KMS-11 (cell line): ENCODE measurements at regions not wholly inside any gene's neighbourhood (a gene's known extent, or its start where the extent isn't known, plus 50 kb on each side); places are given as distances from the start of the nearest gene placed in this dataset.

Source experiments
- H2AFZ ChIP-seq: fragments of 200-600 bp; sonication (generic); 2 replicates; pipeline ENCODE4 v1.6.1; 2016; ENCODE audit warnings: antibody characterized with exemption, mixed run types, low read depth
- H3K27ac ChIP-seq: fragments of 200-600 bp; sonication (generic); 2 replicates; pipeline ENCODE4 v1.6.1; 2016; ENCODE audit warnings: mild to moderate bottlenecking, mixed run types
- H3K27me3 ChIP-seq: fragments of 200-600 bp; sonication (generic); 2 replicates; pipeline ENCODE4 v1.6.1; 2017; ENCODE audit warnings: mild to moderate bottlenecking, low read depth, mixed run types, moderate library complexity; ENCODE audit not compliant: insufficient read depth
- H3K36me3 ChIP-seq: fragments of 200-600 bp; sonication (generic); 2 replicates; pipeline ENCODE4 v1.6.1; 2017; ENCODE audit warnings: mild to moderate bottlenecking, mixed run types; ENCODE audit not compliant: insufficient read depth
- H3K4me1 ChIP-seq: fragments of 200-600 bp; sonication (generic); 2 replicates; pipeline ENCODE4 v1.6.1; 2016; ENCODE audit warnings: mild to moderate bottlenecking, low read depth, mixed run types; ENCODE audit not compliant: poor library complexity, severe bottlenecking
- H3K4me2 ChIP-seq: fragments of 200-600 bp; sonication (generic); 2 replicates; pipeline ENCODE4 v1.7.0; 2016; ENCODE audit warnings: mild to moderate bottlenecking, mixed run types
- H3K4me3 ChIP-seq: fragments of 200-600 bp; sonication (generic); IDR thresholded peaks from 2 replicates; pipeline ENCODE4 v1.6.1; 2017; ENCODE audit warnings: low read depth, low read length, mixed read lengths; ENCODE audit not compliant: insufficient read depth
- H3K79me2 ChIP-seq: fragments of 200-600 bp; sonication (generic); 2 replicates; pipeline ENCODE4 v1.6.1; 2016; ENCODE audit warnings: low read depth, mixed run types; ENCODE audit not compliant: insufficient read depth
- H3K9ac ChIP-seq: fragments of 200-600 bp; sonication (generic); 2 replicates; pipeline ENCODE4 v1.6.1; 2016; ENCODE audit warnings: mild to moderate bottlenecking, mixed run types
- H4K20me1 ChIP-seq: fragments of 200-600 bp; sonication (generic); 2 replicates; pipeline ENCODE4 v1.6.1; 2016; ENCODE audit warnings: mild to moderate bottlenecking, mixed run types; ENCODE audit not compliant: insufficient read depth
- TF ChIP-seq, protein P1 (sequence below): fragments of 200-600 bp; sonication (generic); conservative IDR thresholded peaks from 2 replicates; pipeline ENCODE4 v1.6.1; 2017; ENCODE audit warnings: low read depth, mild to moderate bottlenecking, antibody characterized with exemption, low read length, moderate library complexity, mixed read lengths

DNA sequence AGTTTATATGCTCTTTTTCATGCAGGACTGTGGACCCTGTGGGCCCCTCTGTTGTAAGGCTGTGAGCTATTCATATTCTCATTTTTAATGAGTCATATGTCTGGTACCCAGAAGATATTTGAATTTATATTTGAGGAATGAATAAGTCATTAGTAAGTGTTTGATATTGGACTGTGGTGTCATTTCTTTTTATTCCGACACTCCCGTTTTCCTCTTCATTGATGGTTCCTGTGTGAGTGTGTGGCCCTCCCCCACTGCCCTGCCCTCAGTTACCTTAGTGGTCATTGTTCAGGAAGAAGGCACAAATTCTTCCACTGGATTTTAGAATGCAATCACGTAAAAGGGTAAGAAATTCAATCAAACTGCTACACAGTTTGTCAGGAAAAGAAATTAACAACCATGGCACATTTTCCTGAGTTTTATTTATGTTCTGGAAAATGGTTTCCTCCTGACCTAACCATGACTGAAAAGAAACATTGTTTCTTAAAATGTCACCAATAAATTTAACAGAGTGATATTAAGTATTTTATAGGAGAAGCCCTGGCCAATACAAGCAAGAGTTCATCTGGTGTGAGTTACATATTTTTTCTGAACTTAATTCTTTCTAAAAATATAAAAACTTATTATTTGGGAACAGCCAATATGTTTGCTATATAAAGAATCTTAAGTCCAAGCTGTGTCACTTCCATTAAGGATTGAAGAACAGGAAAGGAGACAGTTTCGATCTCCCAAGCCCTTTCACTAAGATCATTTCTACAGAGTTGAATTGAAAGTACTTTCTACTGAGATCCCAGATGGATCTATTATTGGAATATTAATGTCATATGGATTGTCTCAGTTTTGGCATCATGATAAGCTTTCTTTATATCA, 370.5 kb upstream of the ANXA10 start:
- H3K27me3 ChIP-seq: no peaks in the 10 kb centered on the region
- no peak overlapping the region for H3K4me2 ChIP-seq
- no peak overlapping the region for H3K4me3 ChIP-seq
- H2AFZ ChIP-seq: no peak overlapping the region
- H3K4me1 ChIP-seq: no peaks in the 10 kb centered on the region
- H3K79me2 ChIP-seq: no peaks in the 10 kb centered on the region
- H4K20me1 ChIP-seq: no peaks in the 10 kb centered on the region
- H3K27ac ChIP-seq: no peak overlapping the region
- no peak overlapping the region for H3K9ac ChIP-seq
- no peaks in the 10 kb centered on the region for H3K36me3 ChIP-seq
- TF ChIP-seq, protein P1, sequence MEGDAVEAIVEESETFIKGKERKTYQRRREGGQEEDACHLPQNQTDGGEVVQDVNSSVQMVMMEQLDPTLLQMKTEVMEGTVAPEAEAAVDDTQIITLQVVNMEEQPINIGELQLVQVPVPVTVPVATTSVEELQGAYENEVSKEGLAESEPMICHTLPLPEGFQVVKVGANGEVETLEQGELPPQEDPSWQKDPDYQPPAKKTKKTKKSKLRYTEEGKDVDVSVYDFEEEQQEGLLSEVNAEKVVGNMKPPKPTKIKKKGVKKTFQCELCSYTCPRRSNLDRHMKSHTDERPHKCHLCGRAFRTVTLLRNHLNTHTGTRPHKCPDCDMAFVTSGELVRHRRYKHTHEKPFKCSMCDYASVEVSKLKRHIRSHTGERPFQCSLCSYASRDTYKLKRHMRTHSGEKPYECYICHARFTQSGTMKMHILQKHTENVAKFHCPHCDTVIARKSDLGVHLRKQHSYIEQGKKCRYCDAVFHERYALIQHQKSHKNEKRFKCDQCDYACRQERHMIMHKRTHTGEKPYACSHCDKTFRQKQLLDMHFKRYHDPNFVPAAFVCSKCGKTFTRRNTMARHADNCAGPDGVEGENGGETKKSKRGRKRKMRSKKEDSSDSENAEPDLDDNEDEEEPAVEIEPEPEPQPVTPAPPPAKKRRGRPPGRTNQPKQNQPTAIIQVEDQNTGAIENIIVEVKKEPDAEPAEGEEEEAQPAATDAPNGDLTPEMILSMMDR: no peak

DNA sequence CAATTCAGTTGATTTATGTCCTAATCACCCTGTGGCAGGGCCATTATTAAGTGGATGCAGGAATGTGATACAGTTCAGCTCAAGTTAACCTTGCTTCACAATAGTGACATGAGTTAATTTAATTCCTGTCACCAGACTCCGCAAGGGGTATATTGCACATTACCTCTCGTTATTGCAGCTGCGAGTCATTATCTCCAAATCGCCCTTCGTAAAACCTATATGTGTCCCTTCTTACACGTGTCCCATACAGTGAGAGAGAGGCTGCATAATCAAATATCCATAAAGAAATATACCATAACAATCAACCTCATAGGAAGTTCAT, 369.9 kb upstream of the ANXA10 start:
- Histone ChIP-seq H3K9ac (no peak overlapping the region), H3K4me2 (no peak overlapping the region), H3K4me3 (no peak overlapping the region), H3K4me1 (no peaks in the 10 kb centered on the region), H3K79me2 (no peaks in the 10 kb centered on the region), H3K36me3 (no peaks in the 10 kb centered on the region), H4K20me1 (no peaks in the 10 kb centered on the region), H2AFZ (no peak overlapping the region), H3K27me3 (no peaks in the 10 kb centered on the region), H3K27ac (no peak overlapping the region)
- TF ChIP-seq, protein P1: no peak

DNA sequence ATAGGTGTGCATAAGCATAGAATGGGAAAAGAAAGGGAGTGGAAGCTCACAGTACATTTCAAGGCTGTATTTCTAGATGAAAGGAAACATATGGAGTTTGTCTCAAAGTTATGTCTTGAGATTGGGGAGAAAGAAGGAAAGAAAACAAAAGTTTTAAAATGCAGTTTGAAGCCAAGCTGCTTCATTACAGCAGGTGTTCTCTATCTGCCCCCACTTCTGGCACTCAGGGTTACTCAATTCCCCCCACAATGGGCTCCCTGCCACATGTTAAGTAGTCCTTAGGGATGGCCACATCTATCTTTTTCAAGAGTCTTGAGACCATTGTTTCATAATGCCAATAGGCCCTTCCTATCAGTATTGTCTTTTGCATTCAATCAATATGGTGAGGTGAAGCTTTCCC, 367.4 kb upstream of the ANXA10 start:
- TF ChIP-seq, protein P1: no peak
- Histone ChIP-seq H3K27me3 (no peaks in the 10 kb centered on the region), H3K4me3 (no peak overlapping the region), H3K4me2 (no peak overlapping the region), H2AFZ (no peak overlapping the region), H3K79me2 (no peaks in the 10 kb centered on the region), H3K36me3 (no peaks in the 10 kb centered on the region), H4K20me1 (no peaks in the 10 kb centered on the region), H3K27ac (no peak overlapping the region), H3K9ac (no peak overlapping the region), H3K4me1 (no peaks in the 10 kb centered on the region)

DNA sequence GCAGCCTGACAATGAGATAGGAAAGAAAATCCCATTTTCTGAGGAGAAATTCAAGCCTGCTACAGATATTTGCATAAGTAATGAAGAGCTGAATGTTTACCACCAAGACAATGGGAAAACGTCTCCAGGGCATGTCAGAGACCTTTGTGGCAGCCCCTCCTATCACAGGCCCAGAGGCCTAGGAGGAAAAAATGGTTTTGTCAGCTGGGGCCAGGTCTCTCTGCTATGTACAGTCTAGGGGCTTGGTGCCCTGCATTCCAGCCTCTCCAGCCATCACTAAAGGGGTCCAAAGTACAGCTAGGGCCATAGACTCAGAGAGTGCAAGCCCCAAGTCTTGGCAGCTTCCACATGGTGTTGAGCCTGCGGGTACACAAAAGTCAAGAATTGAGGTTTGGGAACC, 361.6 kb upstream of the ANXA10 start:
- H3K9ac ChIP-seq: no peak overlapping the region
- no peaks in the 10 kb centered on the region for H3K4me1 ChIP-seq
- no peak overlapping the region for H2AFZ ChIP-seq
- TF ChIP-seq, protein P1: no peak
- no peak overlapping the region for H3K4me2 ChIP-seq
- no peaks in the 10 kb centered on the region for H3K79me2 ChIP-seq
- no peak overlapping the region for H3K27ac ChIP-seq
- H3K27me3 ChIP-seq: no peaks in the 10 kb centered on the region
- no peak overlapping the region for H3K4me3 ChIP-seq
- H3K36me3 ChIP-seq: no peaks in the 10 kb centered on the region
- no peaks in the 10 kb centered on the region for H4K20me1 ChIP-seq
